Kidney capillary endothelial cell (primary cell): ENCODE measurements at regions not wholly inside any gene's neighbourhood (a gene's known extent, or its start where the extent isn't known, plus 50 kb on each side); places are given as distances from the start of the nearest gene placed in this dataset.

Experiments used
- DNase-seq: peaks from one replicate; pipeline ENCODE4 v3.0.0-alpha.2; 2018; ENCODE audit warnings: low spot score

DNA sequence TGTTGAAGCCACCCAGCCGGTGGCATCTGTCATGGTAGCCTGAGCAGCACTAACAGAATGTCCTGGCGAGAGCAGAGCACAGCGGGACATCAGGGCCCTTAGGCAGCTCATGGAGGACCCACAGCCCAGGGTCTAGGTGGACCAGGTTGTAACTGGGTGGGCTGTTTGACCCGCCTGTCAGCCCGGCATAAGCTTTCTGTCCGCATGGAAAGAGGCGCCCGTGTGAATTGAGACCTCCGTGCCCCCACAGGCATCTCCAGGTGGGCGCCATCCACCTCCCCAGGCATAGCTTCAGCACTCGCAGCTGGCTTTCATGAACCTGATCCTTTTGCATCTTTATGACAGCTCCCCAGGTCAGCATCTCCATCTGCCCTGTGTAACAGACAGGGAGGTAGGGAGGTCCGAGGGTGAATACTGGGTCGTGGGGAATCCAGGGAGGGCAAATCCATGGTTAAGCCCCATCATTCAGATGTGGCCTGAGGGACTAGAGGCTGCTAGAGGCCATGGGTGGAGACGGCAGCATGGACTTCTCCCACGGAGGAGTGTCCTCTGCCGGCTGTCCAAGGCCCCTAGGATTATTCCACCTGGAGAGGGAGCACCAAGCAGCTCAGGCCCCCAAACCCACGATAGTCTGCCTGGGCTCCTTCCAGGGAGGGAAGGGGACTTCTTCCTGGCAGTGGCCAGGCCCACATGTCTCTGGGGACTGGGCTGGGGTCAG lies 371.6 kb upstream of the MKI67 start:
- no peak for DNase-seq

DNA sequence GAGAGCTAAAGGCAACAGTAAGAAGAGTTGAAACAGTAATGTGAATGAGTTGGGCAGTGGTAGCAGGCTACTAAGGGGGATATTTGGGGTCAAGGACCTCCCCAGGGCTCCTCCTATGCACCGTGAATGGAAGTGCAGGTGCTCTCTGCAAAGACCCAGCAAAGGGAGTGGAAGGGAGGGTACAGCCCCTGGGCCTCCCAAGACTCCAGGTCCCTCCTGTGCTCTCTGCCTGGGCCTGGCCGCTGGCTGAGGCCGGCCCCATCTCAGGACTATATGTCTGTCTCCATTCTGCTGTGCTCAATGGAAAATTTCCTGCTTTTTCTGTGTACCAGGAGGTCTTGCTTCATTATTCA lies 372.1 kb upstream of the MKI67 start:
- no peak for DNase-seq

DNA sequence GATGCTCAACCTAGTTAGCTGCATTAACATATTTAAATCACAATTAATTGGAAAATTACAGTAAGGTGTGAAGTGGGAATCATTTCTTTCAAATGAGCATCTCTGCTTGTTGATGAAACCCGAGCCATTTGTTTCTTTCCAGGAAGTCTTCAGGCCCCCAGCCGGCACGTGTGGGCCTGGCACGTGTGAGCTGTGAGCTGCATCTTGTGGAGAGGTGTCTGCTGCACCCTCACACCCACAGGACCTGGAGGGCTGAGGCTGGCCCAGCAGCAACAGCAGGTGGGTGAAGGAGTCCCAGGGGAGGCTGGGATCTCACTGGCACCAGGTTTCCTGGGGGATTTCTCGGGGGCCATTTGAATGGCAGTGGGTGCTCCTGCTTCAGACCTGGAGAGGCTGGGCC lies 372.5 kb upstream of the MKI67 start:
- no peak for DNase-seq

DNA sequence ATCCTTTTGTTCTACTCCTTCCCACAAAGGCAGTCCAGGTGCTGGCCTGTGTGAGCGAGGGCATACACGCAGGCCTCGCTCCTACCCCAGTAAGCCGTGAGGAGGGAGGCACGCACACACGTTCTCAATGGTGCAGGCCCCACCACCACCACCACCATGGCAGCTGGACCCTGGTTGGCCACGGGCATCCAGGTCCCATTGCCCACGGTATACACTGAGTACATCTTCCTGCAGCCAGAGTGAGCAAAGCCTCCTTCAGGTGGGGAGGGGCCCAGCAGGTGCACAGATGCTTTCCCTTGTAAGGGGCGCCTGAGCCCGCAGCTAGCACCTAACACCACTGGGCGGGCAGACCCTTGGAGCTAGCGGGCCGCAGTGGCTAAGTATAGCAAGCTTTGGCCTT lies 373.3 kb upstream of the MKI67 start:
- DNase-seq = no peak

DNA sequence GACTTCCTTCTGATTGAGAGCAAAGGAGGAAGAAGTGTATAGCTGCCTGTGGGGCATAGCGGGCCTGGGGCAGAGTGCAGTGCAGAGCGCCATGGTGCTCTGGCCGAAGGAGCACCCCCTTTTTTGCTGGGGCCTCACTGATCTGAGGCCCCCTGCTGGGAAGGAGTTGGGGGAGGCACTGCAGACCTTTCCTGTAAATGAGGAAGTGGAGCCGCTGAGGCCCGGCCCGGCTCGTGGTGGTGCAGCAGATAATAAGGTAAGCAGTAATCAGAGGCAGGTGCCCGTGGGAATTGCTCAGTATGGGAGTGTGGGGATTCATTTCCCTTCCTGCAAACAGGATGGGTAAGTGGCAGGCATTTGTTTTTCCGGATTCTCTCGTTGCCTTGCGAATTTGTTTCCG lies 373.7 kb upstream of the MKI67 start:
- no peak for DNase-seq

DNA sequence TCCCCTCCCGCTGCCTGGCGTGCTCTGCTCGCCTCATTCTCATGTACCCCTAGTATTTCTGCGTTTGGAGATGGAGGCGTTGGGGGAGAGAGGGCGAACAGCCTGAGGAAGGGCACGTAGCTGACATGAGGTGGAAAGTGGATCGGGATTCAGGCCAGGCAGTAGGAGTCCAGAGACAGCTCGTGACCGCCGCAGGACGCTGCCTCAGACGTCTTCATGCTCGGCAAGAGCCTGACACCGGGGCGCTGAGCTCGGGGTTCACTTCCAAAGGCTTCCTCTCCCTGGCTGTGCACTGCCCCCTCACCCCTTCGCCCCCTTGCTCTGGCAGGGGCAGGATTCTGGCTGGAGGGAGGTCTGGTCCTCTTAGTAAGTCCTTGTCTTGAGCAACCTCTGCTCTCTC lies 374.4 kb upstream of the MKI67 start:
- DNase-seq = no peak

DNA sequence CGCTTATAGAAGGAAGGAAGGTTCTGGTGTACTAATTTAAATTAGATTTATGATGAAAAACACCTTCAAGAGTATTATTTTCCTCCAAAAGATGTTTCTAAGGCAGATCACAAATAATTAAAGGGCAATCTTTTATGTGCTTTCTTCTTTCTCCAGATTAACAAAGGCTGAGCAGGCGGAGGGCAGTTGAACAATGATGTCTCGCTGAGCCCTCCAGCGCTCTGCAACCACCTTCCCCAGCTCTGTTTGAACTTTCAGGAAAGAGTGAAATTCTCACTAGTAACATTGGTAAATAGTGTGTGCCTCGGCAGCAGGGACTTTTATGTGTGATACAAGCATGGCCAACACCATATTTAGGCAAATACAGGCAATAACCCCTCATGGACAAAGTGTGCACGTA lies 379.1 kb upstream of the MKI67 start:
- DNase-seq = no peak

DNA sequence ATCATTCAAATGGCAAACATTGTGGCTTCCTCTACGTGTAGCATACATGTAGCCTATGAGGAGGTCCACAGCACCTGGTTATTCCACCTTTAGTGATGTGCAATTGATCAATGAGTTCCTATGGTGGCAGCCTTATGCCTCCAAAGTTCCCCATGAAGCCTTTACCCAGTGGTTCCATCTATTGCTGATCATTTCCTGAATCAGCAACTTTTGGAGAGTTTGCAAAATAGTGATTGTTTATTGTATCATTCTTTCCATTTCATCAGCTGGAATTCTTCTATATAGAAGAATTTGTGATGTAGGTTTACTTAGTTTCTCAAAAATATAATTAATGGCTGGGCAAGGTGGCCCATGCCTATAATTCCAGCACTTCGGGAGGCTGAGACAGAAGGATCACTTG lies 380.2 kb upstream of the MKI67 start:
- DNase-seq = no peak

DNA sequence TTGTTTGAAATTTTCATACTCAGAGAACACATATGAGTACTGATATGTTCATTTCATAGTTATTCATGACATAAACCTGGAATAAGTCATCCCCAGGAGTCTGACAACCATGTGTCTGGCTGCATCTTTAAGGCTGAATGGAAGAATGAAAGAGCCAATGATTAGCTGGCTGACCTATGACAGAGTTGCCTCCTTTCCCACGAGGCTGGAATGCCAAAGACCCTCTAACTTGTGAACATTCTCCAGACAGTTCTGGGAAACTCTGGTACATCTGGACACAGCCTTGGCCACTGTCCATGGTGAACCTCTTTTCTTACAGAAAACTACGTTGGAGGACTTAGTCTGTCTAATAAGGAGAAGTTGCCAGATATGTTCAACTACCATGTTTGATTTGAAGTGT lies 380.8 kb upstream of the MKI67 start:
- no peak for DNase-seq

DNA sequence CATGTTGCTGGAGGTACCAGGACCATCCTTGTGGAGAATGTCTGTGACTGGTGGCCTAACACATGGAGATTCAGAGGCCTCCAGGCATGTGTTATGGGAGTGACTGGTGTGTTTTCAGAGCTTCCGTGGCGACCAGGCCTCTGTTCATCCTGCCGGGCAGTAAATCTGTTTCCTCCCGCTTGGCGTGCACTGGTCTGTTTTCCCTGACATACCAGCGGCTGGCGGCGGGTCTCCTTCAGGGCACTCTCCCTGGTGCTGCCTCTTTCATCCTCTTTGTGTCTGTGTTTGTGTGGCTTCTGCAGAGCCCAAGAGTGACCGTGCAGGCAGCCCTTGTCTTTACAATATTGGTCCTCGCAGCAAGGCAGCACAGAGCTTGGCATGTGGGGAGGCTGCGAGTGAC lies 385.1 kb upstream of the MKI67 start:
- no peak for DNase-seq

DNA sequence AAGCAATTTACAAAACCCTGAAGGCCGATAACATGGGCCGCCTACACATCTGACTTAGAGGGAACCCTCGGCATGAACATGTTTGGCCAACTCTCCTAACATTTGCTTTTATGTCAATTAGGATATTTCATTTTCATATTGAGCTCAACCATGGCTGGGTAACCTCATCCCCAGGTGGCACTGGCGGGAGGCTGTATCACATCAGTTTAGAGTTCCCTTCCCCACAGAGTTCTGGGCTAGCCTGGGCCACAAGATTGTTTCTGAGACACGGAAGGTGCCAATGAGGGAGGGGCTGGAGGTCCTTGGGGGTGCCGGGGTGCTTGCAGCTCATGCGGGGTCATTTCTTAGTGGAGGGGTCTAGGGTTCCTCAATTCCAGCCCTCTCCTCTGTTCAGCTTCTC lies 386.5 kb upstream of the MKI67 start:
- DNase-seq = no peak

DNA sequence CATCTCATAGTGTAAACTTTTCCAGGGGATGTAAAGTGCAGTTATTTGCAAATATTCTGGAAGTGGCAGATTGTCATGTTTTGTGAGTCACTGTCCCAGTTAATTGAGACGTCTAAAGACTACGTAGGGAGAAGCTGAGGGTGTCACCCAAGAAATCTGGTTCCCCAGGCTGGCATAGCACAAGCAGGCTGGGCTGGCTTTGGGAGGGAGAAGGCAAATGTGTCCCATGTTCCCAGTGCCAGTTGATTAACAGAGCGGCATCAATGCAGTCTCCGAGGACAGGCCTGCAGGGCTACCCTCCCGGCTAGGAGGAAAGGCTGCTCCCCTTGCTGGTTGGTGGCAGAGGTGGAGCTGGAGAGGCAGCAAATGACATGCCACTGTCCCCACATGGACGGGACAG lies 388.3 kb upstream of the MKI67 start:
- no peak for DNase-seq

DNA sequence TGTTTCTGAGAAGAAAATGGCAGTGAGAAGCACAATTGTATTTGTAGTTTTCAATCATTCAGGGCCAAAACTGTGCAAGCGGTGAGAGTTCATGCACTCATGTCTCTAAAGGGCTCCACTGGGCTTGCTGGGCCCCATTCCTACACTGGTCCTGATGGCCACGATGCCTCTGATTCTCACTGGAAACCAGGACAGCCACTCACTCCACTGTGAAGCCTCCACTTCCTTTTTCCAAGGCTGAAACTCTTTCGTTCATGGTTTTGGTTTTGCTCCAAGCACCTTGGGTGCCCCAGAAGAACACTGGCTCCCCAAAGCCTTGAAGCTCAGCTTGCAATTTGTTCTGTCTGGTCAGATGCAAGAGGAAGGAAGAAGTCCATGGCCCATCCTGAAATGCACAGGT lies 390.0 kb upstream of the MKI67 start:
- no peak for DNase-seq

DNA sequence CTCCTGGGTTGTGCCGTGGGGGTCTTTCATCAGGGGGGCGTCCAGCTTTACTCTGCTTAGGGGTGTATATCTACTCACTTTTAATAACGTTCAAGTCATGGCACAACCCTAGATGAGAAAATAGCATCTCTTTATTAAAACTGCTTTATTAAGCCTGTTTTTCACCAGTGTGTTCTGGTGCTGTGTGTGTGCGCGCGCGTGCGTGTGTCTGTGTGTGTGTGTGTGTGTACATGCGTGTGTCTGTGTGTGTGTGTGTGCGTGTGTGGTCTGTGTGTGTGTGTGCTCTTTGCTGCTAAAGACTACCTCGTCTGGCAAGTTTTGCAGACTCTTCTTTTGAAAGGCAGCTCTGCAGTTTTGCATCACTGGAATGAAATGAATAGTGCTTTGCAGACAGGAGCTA lies 390.9 kb upstream of the MKI67 start:
- no peak for DNase-seq

DNA sequence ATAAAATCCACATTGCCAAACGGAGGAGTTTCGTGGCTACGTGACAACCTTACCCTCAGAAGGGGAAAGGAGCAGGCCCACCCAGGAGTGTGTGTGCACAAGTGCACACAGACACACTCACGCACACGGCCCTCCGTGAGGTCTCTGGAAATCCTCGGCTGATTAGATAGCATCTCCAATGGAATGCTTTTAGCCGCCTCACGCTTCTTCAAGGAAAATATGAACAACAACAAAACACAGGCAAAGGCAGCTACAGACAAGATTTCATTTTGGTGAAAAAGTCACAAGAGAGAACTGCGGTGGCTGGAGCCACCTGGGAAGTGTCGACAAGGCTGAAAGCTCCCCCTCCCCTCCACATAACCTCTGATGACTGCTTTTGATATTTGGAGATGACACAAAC lies 391.8 kb upstream of the MKI67 start:
- DNase-seq = no peak

DNA sequence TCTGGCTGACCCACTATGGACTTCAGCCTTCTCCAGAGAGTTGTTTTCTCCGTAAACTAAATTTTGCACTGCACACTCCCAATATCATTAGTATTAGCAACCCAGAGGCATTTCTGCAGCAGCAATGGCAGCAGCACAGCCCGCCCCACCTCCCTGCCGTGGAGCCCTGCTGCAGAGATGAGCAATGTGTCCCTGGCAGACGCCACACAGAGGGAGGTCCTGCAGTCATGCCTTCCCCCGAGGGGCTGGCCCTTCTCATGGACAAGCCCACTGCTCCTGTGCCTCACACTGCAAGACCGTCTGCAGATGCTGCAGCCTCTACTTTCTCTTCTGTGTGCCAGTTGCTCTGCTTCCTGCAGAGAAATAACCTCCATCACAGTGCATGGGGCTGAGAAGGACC lies 393.4 kb upstream of the MKI67 start:
- no peak for DNase-seq

DNA sequence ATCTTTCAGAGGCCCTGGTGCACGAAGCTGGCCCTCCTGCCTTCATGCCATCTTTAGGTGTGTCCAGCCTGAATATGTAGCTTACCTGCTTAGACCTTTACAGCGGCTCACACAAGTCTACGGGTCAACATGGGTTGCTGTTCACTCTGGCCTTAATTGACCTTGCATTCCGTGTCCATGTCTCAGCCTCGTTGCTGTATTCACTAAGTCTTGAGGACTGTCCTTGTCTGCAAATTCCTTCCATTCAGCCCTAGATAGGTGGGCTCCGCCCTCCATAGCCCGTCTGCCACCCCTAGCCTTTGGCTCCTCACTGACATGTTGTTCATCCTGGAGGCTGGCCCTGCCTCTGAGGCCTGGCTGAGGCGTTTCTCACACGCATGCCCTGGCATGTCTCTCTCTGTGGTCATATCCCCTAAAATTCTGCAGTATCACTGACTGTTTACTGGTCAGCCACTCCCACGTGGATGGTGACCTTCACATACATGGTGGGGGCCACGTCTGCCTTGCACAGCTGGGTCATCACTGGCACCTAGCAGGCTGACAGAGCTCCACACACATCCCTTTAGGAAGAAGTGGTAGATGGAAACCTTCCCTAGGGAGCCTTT lies 394.1 kb upstream of the MKI67 start:
- no peak for DNase-seq

DNA sequence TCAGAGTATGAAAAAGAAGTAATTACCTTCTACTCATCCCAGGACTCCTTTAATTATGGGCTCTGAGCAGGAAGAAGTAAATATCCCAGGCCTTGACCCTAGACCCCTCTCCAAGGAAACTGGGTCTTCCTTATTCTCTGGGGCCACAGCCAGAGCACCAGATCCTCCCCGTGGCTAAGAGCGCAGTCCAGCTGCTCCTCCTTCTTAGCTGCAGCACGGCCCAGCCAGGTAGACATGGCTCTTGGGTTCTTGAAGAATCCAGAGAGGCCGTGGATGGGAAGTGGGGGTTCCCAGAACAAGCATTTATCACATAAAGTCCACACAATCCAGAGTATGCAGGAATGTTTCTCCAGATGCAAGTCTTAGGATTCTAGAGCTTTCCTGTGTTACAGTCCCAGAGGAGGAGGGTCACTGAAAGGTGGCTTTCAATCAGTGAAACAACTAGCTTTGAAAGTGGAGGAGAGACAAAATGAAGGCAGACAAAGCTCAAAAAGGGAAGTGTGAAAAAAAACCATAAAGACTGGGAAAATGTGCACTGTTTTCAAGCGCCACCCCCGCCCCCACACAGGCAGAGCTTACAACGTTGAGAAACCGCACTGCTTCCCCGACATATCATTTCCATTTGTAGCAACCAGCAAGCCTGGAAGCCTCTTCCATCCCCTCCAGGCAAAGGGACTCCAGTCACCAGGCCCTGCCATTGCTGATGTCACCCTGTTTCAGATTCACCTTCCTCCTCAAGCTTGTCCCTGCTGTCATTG lies 396.5 kb upstream of the MKI67 start:
- DNase-seq = no peak

DNA sequence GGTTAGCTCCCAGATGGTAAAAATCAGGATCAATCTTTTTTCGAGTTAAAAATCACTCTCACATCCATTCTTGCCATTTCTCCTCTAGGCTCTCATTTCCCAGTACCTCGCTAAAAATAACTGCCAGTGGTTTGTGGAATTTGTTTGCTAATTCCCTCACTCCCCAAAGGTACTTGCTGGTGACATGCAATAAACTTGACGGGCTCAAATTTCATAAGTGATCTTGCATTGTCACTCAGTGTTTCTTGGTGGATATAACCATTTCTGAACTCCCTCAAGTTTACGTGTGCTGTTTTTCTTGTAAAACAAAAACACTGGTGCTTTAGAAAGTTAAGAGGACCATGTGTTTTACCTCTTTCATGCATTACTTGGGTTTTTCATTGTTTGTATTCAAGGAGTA lies 399.2 kb upstream of the MKI67 start:
- no peak for DNase-seq

DNA sequence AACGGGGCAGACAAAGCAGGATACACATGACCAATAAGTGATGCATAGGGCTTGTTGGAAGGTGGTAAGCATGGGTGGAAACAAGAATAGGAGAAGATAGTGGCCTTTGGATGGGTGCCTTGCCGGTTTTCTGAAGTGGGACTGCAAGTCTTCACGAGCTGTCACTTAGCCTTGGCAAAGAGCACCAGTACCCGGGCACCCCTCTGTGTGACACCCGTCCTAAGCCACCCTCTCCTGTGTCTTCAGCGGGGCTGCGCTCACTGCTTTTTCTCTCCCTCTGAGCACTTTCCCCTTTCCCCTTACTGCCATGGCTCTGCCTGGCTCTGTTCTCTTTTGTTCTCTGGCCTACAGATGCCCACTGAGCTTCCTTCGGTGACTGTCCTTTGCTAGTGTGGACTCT lies 399.7 kb upstream of the MKI67 start:
- DNase-seq = no peak

DNA sequence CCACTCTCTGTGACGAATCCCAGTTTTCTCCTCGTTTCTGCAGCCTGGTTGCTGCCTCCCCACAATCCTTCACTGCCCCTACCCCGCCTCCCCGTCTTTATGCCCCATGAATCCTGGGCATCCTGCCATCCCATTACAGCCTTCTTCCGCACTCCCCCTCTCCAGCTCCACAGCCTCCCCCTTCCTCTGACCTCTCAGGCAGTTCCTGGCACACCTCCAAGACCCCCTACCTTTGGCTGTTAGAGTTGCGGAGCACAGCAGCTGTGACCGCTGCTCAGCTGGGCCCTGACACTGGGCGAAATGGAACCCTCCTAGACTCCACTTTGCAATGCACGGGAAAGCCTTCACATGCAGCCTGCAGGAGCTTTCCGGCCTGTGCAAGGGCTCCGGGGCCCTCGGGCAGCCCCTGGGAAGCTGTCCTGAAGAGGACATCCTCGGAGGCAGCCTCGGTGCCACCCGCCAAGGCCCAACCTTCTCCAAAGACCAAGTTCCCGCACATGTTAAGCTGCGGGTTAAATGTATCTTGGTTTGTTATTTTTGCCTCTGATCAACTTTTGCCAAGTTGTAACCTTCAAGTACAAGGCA lies 400.7 kb upstream of the MKI67 start:
- no peak for DNase-seq

DNA sequence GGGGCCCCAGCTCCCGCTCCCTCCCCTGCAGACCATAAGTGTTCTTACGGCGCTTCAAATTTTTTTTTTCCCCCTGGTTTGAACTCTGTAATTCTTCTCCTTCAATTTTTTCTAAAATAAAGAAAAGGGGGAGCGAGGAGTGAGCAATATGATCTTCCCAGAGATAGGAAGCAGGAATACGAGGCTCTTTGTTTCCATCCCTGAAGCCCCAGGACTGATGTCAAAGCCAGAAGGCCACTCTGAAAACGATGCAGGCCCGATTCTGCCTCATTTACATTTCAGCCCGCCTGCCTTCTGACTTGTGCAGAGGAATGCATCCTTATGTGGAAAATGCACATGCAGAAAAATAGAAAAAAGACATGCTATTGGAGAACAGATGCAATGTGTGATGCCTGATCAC lies 401.5 kb upstream of the MKI67 start:
- DNase-seq = no peak

DNA sequence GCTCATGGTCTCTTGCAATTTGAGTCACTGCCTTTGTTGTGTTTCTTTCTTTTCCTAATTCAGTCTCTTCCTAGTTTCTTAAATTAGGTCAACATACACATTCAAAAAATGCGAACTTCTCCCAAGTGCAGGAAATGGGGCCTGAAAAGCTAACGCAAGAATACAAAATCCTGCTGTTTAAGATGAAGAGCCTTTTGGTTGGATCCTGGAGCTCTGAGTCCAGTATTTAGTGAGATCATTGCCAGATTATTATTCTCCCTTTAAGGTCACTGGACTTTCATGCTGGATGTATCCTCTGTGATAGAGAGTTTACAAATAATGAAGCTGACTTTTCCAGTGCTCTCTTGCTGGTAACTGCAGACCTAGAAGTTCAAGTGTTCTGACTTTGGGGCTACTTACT lies 401.9 kb upstream of the MKI67 start:
- DNase-seq = no peak
